CD1c-positive myeloid dendritic cell (primary cell): ENCODE measurements at regions not wholly inside any gene's neighbourhood (a gene's known extent, or its start where the extent isn't known, plus 50 kb on each side); places are given as distances from the start of the nearest gene placed in this dataset.
"Not testable (repeated sequence)": the region's sequence is repeated elsewhere in the genome, so short reads cannot be mapped to it uniquely, and the experiment has no call there.

Source experiments
- DNase-seq: peaks from one replicate; pipeline ENCODE4 v3.0.0-alpha.2; 2016; ENCODE audit errors: extremely low spot score

DNA sequence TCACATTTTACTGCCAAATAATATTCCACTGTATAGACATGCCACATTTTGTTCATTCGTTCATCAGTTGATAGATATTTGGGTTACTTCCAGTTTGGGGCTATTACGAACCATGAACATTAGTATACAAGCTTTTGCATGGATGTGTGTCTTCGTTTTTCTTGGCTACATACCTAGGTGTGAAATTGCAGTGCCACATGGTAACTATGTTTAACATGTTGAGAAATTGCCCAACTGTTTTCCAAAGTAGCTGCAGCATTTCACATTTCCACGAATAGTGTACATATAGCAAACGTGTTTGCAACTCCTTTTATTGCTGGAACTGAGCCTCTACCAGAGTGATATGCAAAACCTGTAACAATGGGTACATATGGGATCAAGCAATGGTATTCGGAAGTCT lies 221.5 kb downstream of the VEGFC start:
- no peak for DNase-seq

DNA sequence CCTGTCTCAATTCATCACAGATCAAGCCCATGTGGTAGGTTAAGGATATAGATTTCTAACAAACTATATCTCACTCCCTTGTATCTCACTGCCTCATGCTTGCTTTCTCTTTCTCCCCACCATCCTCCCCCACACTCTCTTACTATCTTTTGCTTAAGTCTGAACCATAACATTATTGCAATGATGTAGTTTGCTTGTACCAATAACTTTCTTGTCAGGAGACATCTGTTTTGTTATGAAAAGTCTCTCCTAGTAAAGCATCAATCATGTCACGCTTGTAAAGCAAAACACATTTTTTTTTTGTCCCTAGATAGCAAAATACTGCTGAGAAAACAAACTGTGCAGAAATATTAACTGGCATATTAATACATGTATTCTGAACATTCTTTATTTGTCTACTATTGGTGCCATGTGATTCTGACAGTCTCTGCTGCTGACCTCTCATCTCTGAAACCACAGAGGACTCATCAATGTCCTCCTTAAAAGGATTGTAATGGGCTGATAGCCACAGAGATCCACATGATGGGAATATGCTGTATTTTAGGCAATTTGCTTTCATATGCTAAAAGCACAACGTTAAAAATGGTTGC lies 217.5 kb downstream of the VEGFC start:
- DNase-seq: no peak

DNA sequence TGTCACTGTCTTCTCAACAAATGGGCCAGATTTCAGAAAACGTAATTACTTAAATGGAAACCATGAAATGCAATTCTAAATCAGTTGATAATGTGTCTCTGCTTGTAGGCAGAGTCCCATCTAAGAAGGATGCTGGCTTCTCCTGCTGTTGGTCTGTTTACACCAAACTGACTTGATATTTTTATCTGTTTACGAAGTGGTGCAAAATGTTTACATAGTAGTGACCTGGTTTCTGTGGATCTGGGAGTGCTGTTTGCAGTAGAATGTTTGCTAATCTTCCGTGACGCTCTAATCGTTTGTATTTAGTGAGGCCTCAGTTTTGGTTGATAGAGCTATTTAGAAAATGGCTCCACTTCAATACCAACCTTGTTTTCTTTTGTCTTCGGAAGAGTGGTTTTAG lies 213.5 kb downstream of the VEGFC start:
- DNase-seq: no peak

GRCh38 chr4:176583278-176583677 lies 209.4 kb downstream of the VEGFC start:
- DNase-seq: no peak

GRCh38 chr4:176584031-176584606 lies 208.6 kb downstream of the VEGFC start:
- no peak for DNase-seq

GRCh38 chr4:176587920-176588319 lies 204.8 kb downstream of the VEGFC start:
- no peak for DNase-seq

GRCh38 chr4:176588436-176588835 lies 204.3 kb downstream of the VEGFC start:
- DNase-seq: no peak

- no peak for DNase-seq
Measured at GRCh38 chr4:176592976-176593670, 199.6 kb downstream of the VEGFC start.

GRCh38 chr4:176593943-176594342 lies 198.8 kb downstream of the VEGFC start:
- no peak for DNase-seq

GRCh38 chr4:176595257-176595656 lies 197.5 kb downstream of the VEGFC start:
- no peak for DNase-seq

DNA sequence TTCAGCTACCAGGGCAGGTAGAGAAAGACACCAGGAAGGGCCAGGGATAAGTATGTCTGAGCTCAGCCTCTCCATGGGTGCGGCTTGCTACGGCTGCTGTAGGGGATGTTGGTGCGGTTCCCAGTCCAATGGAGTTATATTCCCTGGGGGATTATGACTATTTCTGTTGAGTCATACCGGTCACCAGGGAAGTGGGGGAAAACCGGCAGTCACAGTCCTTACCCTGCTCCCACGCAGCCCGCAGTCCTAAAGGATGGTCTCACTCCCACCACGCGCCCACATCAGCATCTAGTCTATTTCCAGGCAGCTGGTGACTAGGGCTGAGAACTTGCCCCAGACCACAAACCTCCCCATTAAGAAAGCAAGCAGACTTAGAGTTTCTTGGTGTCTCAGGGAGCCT lies 191.6 kb downstream of the VEGFC start:
- no peak for DNase-seq

GRCh38 chr4:176607807-176608206 lies 184.9 kb downstream of the VEGFC start:
- DNase-seq: no peak

GRCh38 chr4:176608346-176608745 lies 184.4 kb downstream of the VEGFC start:
- DNase-seq: no peak

- no peak for DNase-seq
Measured at GRCh38 chr4:176610594-176610993, 182.1 kb downstream of the VEGFC start.

DNA sequence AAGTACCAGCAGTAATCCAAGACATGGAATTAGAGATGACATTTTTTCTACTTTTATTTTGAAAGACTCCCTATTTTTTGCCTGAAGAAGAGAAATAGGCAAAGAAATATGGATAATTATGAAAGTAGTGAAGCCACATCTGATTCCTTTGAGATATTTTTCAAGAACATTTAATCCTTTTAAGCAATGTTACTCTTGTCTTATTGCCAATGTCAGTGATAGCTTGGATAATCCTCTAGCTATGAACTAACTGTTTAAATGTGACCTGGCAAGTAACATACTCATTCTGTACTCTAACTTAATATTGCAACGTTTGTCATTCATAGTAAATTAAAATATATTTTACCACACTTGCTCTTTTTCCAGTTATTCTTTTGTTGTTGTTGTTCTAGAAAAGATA lies 181.3 kb downstream of the VEGFC start:
- DNase-seq: no peak

GRCh38 chr4:176611951-176612350 lies 180.8 kb downstream of the VEGFC start:
- peak; percentile 6 for DNase-seq

GRCh38 chr4:176614793-176615192 lies 177.9 kb downstream of the VEGFC start:
- no peak for DNase-seq

GRCh38 chr4:176616151-176616550 lies 176.6 kb downstream of the VEGFC start:
- DNase-seq: no peak

DNA sequence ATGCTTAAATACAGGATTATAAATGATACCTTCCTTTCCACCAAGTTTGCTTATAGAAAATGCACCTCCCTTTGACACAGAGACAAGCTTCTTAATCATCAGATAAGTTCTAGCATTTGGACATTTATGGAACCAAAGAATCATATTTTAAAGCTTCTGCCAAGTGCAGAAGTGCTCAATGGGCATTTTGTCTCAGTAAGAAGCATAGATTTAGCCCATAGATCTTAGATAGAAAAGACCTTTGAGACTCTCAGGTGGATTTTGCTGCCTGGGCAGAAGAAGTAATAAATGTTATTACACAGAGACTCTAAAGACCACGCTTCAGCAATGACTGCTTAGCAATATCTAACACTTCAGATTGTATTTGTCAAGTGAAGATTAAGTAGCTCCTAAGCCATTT lies 174.6 kb downstream of the VEGFC start:
- DNase-seq: no peak

DNA sequence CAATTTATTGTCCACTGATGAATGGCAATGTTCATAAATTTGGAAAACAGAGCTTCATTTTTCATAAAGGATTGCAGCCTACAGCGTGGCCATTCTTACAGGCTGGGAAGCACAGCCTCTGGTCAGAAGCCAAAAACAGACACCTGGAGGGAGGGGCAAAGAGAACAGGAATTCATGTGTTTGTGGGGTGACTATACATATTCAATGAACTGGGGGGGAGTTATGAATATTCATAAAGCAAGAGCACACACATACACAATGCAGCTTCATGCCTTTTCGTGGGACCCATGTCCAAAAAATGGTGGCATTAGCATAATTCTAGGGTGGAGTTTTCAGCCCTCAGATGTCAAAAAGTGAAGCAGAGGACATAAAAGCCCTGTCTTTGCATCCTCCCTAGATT lies 173.3 kb downstream of the VEGFC start:
- no peak for DNase-seq

DNA sequence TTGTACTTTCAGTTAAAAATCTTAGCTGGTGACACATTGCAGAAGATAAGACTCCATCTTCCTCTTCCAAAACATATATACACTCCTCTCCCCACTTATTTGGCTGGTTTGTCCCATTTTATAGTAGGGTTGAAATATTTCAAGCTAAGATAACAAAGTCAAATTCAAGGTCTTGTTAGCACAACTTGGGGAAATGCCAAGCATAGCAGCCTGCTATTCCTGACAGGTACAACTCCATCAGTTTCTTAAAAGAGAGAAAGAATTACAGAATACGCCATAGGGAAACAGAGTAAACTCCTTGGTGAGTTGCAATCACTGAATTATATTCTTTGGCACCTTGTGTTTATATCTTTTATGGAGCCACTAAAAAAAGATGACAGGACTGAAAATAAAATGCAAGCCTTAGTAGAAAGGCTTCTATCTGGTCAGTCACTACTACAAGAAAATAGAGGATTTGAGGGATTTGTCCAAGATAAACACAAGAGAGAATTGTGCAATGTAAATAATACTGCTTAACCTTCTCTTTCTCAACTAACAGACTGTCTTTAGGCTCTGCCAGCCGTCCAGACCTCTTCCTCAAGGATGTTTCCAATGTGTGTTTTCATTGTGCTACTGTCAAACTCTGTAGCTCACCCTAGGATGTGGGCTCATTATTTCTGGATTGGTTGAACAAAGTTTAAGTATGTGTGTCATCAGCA lies 170.3 kb downstream of the VEGFC start:
- no peak for DNase-seq

- DNase-seq: not testable (repeated sequence)
Measured at GRCh38 chr4:176624983-176625610, 167.6 kb downstream of the VEGFC start.
